ENCODE measurements at regions not wholly inside any gene's neighbourhood (a gene's known extent, or its start where the extent isn't known, plus 50 kb on each side); places are given as distances from the start of the nearest gene placed in this dataset.

DNA sequence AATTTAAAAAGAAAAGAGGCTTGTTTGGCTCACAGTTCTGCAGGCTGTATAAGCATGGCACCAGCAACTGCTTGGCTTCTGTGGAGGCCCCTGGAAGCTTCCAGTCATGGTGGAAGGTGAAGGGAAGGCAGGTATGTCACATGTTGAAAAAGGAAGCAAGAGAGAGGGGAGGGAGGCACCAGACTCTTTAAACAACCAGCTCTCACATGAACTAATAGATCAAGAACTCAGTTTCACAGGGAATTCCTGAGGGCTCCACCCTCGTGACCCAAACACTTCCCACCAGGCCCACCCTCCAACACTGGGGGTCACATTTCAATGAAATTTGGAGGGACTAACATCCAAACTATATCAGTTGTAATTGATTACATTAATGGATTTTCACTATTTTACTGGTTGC, 127.9 kb upstream of the MLIP start:
- H3K4me3 ChIP-seq (ENCODE audit: low read depth, low read length) = no peak overlapping the region
- peak; percentile 35 for DNase-seq
- in situ Hi-C loops (cut with HindIII; ENCODE audit: low pct_ligation_motif_present, low sequenced_read_pairs) = no loop called here

DNA sequence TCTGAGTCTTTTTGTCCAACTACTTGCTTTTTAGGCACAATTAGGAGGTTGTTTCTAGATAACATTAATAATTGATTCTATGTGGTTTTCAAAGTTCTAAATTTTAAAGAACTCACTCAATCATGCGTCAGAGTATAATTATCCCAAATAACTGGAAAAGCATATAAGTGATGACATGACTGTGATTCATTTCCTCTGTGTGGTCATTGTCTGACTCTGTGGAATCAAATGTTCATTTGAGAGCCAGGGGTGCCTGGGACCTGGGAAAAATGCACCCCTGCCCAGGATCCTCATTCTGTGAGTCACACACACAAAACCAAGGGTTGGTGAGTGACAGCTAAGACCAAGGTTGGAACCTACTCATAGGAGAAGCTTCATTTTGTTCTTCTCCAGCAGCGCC, 127.1 kb upstream of the MLIP start:
- DNase-seq = peak; percentile 97
- Histone ChIP-seq H3K27ac (peak overlapping the region; percentile 80), H3K27me3 (replicated peaks) (no peaks in the 10 kb centered on the region), H3K36me3 (replicated peaks) (no peaks in the 10 kb centered on the region), H3K4me3 (ENCODE audit: low read depth, low read length) (no peak overlapping the region)
- in situ Hi-C loops (cut with HindIII; ENCODE audit: low pct_ligation_motif_present, low sequenced_read_pairs) = no loop called here
- TF ChIP-seq, protein P1, sequence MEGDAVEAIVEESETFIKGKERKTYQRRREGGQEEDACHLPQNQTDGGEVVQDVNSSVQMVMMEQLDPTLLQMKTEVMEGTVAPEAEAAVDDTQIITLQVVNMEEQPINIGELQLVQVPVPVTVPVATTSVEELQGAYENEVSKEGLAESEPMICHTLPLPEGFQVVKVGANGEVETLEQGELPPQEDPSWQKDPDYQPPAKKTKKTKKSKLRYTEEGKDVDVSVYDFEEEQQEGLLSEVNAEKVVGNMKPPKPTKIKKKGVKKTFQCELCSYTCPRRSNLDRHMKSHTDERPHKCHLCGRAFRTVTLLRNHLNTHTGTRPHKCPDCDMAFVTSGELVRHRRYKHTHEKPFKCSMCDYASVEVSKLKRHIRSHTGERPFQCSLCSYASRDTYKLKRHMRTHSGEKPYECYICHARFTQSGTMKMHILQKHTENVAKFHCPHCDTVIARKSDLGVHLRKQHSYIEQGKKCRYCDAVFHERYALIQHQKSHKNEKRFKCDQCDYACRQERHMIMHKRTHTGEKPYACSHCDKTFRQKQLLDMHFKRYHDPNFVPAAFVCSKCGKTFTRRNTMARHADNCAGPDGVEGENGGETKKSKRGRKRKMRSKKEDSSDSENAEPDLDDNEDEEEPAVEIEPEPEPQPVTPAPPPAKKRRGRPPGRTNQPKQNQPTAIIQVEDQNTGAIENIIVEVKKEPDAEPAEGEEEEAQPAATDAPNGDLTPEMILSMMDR (IDR thresholded peaks at IDR 0.05; ENCODE audit: low read depth, low read length, missing control alignments) = no peak

More for the DNA sequence above, 127.9 kb upstream of the MLIP start:
- Histone ChIP-seq H3K27me3 (replicated peaks) (no peaks in the 10 kb centered on the region), H3K27ac (peak overlapping the region; percentile 80), H3K36me3 (replicated peaks) (no peaks in the 10 kb centered on the region)
- TF ChIP-seq, protein P1 (IDR thresholded peaks at IDR 0.05; ENCODE audit: low read depth, low read length, missing control alignments) = no peak

DNA sequence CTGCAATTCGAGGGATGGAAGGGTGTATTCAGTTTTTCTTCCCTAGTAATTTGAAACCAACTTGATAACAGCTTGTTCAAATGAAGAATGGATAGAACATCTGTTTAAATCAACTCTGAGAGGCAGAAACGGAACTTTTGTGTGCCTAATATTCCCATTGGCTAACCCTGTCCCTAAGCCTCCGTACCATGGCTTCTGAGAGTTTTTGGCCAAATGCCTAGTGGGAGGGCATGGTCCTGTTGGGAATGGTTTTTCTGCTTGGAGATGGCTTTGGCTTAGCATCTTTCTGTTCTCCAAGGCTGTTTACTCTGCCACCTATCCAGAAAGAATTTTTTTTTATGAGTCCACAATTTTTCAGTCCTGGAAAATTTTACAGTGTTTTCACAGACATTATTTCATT, 126.7 kb upstream of the MLIP start:
- Histone ChIP-seq H3K27ac (peak overlapping the region; percentile 74), H3K27me3 (replicated peaks) (no peaks in the 10 kb centered on the region), H3K36me3 (replicated peaks) (no peaks in the 10 kb centered on the region), H3K4me3 (ENCODE audit: low read depth, low read length) (no peak overlapping the region)
- in situ Hi-C loops (cut with HindIII; ENCODE audit: low pct_ligation_motif_present, low sequenced_read_pairs) = no loop called here
- TF ChIP-seq, protein P1 (IDR thresholded peaks at IDR 0.05; ENCODE audit: low read depth, low read length, missing control alignments) = no peak
- DNase-seq = no peak

DNA sequence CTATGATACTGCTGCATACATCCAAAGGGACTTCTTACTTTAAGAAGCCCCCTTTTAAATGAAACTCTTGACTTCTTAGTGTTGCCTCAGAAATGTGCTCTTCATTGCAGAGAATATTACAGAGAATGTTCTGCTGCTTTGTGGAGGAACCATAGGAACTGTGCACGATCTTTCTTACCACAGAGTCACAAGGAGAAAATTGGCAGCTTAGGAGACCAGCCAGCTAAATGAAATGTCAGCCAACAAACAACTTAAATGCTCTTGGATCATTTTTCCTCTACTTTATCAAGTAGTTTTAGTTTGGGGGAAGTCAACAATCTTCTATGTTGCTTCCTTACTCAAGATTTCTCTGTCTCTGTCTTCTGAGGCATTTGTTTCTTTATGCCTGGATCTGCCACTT, 125.9 kb upstream of the MLIP start:
- peak overlapping the region; percentile 74 for H3K27ac ChIP-seq
- in situ Hi-C loops (cut with HindIII; ENCODE audit: low pct_ligation_motif_present, low sequenced_read_pairs) = no loop called here
- TF ChIP-seq, protein P1 (IDR thresholded peaks at IDR 0.05; ENCODE audit: low read depth, low read length, missing control alignments) = no peak
- H3K36me3 ChIP-seq (replicated peaks) = no peaks in the 10 kb centered on the region
- no peak for DNase-seq
- H3K4me3 ChIP-seq (ENCODE audit: low read depth, low read length) = no peak overlapping the region
- H3K27me3 ChIP-seq (replicated peaks) = no peaks in the 10 kb centered on the region

DNA sequence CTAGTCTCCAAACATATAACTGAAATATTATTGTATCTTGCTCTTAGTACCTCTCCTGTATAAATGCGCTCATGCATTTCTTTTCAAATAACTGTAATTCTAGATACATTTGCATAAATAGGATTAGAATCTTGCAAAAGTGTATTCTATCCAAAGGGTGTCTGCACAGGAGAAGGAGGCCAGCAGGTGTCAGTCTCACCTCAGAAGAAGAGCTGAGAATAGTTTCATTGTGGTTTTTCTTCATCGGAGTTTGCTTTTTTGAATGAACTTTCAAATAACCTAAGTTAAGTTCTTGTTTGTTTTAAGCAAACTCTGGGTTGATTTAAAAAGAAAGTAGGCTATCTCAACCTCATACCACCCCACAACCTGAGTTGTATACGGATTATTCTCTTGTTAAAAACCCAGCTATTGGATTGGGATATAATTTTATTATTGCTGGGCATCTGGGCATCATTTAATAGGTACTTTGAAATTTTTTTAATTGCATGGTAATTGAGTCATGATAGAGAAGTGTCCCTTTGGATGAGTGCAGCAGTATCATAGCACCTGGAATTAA, 125.0 kb upstream of the MLIP start:
- Histone ChIP-seq H3K27ac (peak overlapping the region; percentile 10), H3K4me3 (ENCODE audit: low read depth, low read length) (no peak overlapping the region), H3K36me3 (replicated peaks) (no peaks in the 10 kb centered on the region), H3K27me3 (replicated peaks) (no peaks in the 10 kb centered on the region)
- peak; percentile 76 for DNase-seq
- TF ChIP-seq, protein P1 (IDR thresholded peaks at IDR 0.05; ENCODE audit: low read depth, low read length, missing control alignments) = peak; percentile 87
- in situ Hi-C loops (cut with HindIII; ENCODE audit: low pct_ligation_motif_present, low sequenced_read_pairs) = no loop called here
